Transverse colon (tissue), 4 donors: ENCODE measurements at regions not wholly inside any gene's neighbourhood (a gene's known extent, or its start where the extent isn't known, plus 50 kb on each side); places are given as distances from the start of the nearest gene placed in this dataset.

Experiments used
- EP300 ChIP-seq: sonication (generic); formaldehyde crosslinking; IDR thresholded peaks from one replicate; pipeline ENCODE4 v1.6.1; 2017; ENCODE audit warnings: antibody characterized with exemption, low read depth
- POLR2AphosphoS5 ChIP-seq, 3 donors: sonication (generic); formaldehyde crosslinking; IDR thresholded peaks; one replicate each; pipeline ENCODE4 v1.6.1; 2016; ENCODE audit warnings: antibody characterized with exemption in 3 of 3
- TF ChIP-seq, protein P1 (sequence below), 5 experiments: fragments of 200-600 bp in 3 of 5; fragments of 450-650 bp in 2 of 5; sonication (generic) in 3 of 5; IDR thresholded peaks; 1 replicate in 2 of 5; 2 replicates in 3 of 5; pipeline ENCODE4 v1.5.1; 2016 to 2017; ENCODE audit warnings: antibody characterized with exemption in 5 of 5, inconsistent platforms in 3 of 5, mild to moderate bottlenecking in 2 of 5, moderate library complexity in 1 of 5

DNA sequence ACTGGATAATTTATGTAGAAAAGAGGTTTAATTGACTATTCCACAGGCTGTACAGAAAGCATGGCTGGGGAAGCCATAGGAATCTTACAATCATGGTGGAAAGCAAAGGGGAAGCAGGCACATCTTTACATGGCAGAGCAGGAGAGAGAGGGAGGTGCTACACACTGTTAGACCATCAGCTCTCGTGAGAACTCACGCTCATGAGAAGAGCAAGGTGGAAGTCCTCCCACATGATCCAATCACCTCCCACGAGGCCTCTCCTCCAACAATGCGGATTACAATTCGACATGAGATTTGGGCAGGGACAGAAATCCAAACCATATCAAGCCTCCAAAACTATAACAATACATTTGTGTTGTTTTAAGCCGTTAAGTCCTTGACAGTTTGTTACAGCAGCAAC, 257.1 kb upstream of the KCNG1 start:
- TF ChIP-seq, protein P1, sequence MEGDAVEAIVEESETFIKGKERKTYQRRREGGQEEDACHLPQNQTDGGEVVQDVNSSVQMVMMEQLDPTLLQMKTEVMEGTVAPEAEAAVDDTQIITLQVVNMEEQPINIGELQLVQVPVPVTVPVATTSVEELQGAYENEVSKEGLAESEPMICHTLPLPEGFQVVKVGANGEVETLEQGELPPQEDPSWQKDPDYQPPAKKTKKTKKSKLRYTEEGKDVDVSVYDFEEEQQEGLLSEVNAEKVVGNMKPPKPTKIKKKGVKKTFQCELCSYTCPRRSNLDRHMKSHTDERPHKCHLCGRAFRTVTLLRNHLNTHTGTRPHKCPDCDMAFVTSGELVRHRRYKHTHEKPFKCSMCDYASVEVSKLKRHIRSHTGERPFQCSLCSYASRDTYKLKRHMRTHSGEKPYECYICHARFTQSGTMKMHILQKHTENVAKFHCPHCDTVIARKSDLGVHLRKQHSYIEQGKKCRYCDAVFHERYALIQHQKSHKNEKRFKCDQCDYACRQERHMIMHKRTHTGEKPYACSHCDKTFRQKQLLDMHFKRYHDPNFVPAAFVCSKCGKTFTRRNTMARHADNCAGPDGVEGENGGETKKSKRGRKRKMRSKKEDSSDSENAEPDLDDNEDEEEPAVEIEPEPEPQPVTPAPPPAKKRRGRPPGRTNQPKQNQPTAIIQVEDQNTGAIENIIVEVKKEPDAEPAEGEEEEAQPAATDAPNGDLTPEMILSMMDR (IDR thresholded peaks at IDR 0.05), result no peak
- TF ChIP-seq EP300 (no peak), POLR2AphosphoS5 (IDR thresholded peaks at IDR 0.05) (no peak)
